Urinary bladder (tissue), 3 donors: ENCODE measurements at regions not wholly inside any gene's neighbourhood (a gene's known extent, or its start where the extent isn't known, plus 50 kb on each side); places are given as distances from the start of the nearest gene placed in this dataset.

Experiments used
- DNase-seq: peaks from one replicate; pipeline ENCODE4 v3.0.0-alpha.2; 2015; ENCODE audit errors: extremely low spot score
- H3K27ac ChIP-seq: one replicate; pipeline ENCODE4 v1.5.1; 2013; ENCODE audit warnings: low read depth, mild to moderate bottlenecking, moderate library complexity
- H3K36me3 ChIP-seq: one replicate; pipeline ENCODE4 v1.6.1; 2013; ENCODE audit warnings: mild to moderate bottlenecking, moderate library complexity; ENCODE audit not compliant: insufficient read depth
- H3K4me1 ChIP-seq: one replicate; pipeline ENCODE4 v1.6.1; 2013; ENCODE audit warnings: mild to moderate bottlenecking, moderate library complexity; ENCODE audit not compliant: insufficient read depth
- H3K4me3 ChIP-seq: one replicate; pipeline ENCODE4 v1.5.1; 2013; ENCODE audit warnings: low read depth, low read length
- WGBS: extraction: QIAGEN DNeasy Blood & Tissue Kit; methylation state at CpG from one replicate; pipeline ENCODE4 v1.1.7; 2013; 5-methylcytosine and 5-hydroxymethylcytosine counted together
- donor health status: healthy with polysubstance abuse.
- donor health status: healthy.

DNA sequence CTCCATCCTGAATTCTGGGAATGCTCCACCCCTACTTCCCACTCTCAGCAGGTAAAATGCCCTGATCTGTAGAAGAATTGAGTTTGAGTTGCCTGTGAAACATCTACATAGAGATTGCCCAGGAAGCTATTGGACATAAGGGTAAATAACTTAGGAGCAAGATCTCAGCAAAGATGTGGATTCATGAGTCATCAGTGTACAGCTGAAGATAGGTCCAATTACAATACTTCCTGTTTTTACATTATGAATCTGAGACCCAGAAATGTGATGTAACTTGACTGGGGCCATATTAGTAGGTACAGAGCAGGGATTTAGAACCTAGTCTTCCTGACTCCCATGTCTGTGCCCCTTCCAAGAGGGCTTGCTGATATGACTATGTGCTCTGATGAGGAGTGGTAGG, 79.4 kb upstream of the FNDC3A start:
- DNase-seq: no peak
- H3K27ac ChIP-seq: no peak overlapping the region
- no peaks in the 10 kb centered on the region for H3K4me1 ChIP-seq
- no peak overlapping the region for H3K4me3 ChIP-seq
- no peaks in the 10 kb centered on the region for H3K36me3 ChIP-seq

DNA sequence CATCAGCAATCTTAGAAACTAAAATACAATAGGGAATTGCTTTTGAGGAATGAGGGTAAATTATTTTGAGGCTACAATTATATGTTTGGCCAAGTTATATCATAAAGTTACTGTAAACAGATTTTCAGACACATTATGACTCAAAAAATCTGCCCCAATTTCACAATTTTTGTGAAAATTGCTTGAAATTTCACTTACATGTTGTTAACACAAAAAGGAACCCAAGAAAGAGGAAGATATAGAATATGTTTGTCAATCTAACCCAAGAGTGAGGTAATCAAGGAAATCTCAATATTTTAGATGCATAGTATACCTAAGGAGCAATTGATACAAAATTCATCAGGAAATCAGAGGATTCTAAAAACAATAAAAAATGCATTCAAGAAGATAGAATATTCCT, 73.9 kb upstream of the FNDC3A start:
- H3K4me3 ChIP-seq: no peak overlapping the region
- H3K36me3 ChIP-seq: no peaks in the 10 kb centered on the region
- no peaks in the 10 kb centered on the region for H3K4me1 ChIP-seq
- no peak overlapping the region for H3K27ac ChIP-seq
- no peak for DNase-seq

DNA sequence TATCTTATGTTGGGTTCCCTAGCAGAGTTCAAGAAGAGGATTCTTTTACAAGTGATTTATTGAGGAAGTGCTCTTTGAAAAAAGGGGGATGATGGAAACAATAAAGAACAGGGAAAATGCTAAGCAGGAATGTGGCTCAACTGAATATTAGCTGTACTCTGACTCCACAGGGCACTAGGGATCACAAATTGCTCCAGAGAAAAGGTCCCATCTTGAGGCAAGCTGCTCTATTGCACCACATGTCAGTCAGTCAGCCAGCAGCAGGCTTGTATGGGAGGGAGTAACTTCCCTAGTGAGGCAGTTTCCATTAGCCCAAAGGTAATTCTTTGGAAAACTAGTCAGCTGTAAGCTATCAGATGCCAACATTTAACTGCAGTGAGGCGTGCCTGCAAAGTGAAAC, 73.3 kb upstream of the FNDC3A start:
- no peak overlapping the region for H3K27ac ChIP-seq
- no peaks in the 10 kb centered on the region for H3K4me1 ChIP-seq
- H3K36me3 ChIP-seq: no peaks in the 10 kb centered on the region
- DNase-seq: no peak
- WGBS: 19% methylated on average over 1 of the region's 1 CpG
- H3K4me3 ChIP-seq: no peak overlapping the region

DNA sequence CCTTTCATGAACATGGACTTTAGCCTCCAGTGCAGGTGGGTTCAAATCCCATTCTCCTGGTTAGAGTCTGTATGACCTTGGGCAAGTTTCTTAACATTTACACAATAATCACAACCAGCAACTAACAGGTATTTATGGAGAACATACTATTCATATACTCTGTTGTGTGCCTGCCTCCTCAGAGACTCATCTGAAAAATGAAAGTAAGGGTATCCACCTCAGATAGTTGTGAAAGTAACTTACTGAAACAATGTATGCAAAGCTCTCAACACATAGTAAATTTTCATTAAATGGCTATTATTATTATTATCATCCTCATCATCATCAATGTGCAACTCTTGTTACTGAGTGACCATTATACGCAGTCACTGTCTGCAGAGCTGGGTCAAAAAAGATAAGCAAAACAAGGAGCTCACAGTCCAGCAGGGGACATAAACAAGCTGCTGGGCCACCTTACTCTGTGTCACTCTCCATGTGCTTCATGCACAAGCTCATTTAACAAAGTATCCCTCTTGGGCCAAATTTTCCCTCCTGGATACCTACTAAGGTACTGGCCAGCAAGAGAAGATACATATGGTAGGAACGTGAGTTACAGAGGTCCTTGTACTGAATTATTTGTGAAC, 70.9 kb upstream of the FNDC3A start:
- Histone ChIP-seq H3K4me3 (no peak overlapping the region), H3K36me3 (no peaks in the 10 kb centered on the region), H3K4me1 (no peaks in the 10 kb centered on the region), H3K27ac (no peak overlapping the region)
- WGBS: 89% methylated on average over 2 of the region's 2 CpGs
- no peak for DNase-seq

DNA sequence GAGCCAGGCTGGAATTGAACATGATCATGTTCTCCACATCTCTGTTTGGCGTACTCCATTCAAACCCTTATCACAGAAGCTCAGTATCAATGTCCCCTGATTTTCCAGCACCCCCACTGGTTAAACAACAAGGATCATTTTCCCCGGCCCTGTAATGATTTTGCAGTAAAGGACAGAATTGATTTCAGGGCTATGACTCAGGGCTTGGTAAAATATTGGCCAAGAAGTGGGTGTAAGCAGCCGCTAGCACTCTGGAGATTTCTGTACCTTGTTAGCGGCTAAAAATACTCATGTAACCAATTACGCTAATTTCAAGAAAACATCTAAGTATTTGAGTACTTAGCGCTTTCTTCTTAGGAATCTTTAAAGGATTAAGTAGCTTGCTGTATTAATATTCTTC, 69.5 kb upstream of the FNDC3A start:
- Histone ChIP-seq H3K27ac (no peak overlapping the region), H3K4me1 (no peaks in the 10 kb centered on the region), H3K36me3 (no peaks in the 10 kb centered on the region), H3K4me3 (no peak overlapping the region)
- WGBS: 93% methylated on average over 6 of the region's 6 CpGs
- no peak for DNase-seq

DNA sequence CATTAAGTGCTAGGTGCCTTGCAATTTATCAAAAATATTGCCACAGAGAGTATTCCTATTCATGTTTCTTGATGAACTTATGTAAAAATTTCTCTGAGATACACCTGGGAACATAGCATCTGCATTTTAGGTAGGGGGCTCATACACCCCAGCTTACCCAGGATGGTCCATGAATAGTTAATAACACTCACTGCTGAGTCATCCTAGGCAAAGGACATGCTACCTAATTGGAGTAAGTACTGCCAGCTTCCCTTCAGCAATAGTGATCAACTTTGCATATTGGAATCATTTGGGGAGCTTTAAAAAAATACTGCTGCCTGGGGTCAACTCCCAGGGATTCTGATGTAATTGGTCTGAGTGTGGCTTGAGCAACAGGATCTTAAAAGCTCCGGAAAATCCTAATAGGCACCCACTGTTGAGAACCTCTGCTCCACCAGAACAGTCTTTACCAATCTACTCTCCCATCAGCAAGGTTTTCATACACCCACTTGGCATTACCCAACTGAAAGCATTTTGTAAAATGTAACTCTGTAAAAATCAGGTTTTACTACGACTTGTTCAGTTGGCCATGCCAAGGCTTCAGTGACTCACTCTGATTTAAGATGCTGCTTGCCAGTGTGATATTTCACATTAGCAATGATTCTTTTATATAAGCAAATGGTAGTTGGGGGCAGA, 67.2 kb upstream of the FNDC3A start:
- Histone ChIP-seq H3K4me3 (no peak overlapping the region), H3K36me3 (no peaks in the 10 kb centered on the region), H3K4me1 (no peaks in the 10 kb centered on the region), H3K27ac (no peak overlapping the region)
- WGBS: 58% methylated on average over 2 of the region's 2 CpGs
- DNase-seq: no peak

DNA sequence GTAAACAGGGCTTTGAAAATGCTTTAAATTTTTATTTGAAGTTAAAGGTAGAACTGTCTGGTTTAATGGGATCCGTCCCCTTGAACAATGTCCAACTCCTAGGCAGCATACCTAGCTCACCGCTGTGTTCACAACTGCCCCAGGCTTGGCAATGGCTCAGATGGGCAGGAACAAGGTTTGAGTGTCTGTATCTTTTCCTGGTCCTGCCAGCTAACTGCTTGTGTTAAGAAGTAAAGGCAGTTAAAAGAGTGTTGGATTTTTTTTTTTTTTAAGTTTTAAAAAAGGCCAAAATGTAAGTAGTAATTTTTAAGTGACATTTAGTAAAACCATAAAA, 66.7 kb upstream of the FNDC3A start:
- 61% methylated on average over 2 of the region's 2 CpGs for WGBS
- H3K4me3 ChIP-seq: no peak overlapping the region
- no peak overlapping the region for H3K27ac ChIP-seq
- no peaks in the 10 kb centered on the region for H3K4me1 ChIP-seq
- DNase-seq: no peak
- H3K36me3 ChIP-seq: no peaks in the 10 kb centered on the region

DNA sequence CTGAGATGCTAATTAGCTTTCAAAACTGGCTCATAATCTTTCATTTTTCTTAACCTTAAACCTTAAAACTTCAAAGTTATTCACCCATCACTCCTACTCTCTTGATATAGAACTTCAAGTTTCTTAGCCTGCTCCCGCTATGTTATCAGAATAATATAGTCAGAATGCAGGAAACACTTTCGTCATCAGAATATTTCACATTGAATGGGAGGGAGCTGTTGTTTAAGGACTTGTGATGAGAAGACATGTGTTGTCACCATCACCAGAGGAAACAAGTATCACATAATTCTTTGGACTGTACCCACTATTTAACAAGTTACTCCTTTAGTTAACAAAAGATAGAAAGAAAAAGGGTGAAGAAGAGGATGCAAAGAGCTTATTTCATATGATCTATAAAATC, 65.0 kb upstream of the FNDC3A start:
- Histone ChIP-seq H3K36me3 (no peaks in the 10 kb centered on the region), H3K27ac (no peak overlapping the region), H3K4me3 (no peak overlapping the region), H3K4me1 (no peaks in the 10 kb centered on the region)
- DNase-seq: no peak
- WGBS: 41% methylated on average over 2 of the region's 2 CpGs

DNA sequence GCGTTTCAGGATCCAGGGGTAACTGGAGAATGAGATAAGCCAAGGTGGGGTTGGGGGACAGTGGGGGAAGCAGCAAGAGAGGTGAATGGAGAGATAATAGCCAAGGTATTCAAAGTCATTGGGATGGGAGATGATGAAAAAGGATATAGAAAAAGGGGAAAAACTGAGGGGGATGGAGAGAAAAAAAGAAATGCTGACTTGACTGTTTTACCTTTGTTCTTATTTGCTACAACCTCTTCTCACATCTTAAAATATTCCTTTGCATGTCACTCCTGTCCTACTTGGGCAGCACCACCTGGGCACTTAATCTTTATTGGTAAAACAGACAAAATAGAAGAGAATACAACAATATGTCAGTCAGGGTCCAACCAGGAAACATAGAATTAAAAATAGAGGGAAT, 56.0 kb upstream of the FNDC3A start:
- H3K36me3 ChIP-seq: no peaks in the 10 kb centered on the region
- no peaks in the 10 kb centered on the region for H3K4me1 ChIP-seq
- 50% methylated on average over 1 of the region's 1 CpG for WGBS
- no peak overlapping the region for H3K4me3 ChIP-seq
- no peak overlapping the region for H3K27ac ChIP-seq
- DNase-seq: no peak

DNA sequence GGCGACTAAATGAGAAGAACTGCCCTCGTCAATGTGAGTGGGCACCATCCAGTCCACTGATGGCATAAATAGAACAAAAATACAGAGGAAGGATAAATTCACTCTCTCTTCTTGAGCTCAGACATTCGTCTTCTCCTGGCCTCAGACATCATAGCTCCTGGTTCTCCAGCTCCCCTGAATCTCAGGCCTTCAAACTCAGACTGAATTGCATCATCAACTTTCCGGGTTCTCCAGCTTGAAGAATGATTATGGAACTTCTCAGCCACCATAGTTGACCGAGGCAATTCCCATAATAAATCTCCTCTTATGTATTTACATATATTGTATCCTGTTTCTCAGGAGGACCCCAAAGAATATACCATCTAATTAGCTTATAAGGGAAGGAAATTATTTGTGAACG, 55.0 kb upstream of the FNDC3A start:
- Histone ChIP-seq H3K4me3 (no peak overlapping the region), H3K36me3 (no peaks in the 10 kb centered on the region), H3K27ac (no peak overlapping the region), H3K4me1 (no peaks in the 10 kb centered on the region)
- 84% methylated on average over 6 of the region's 6 CpGs for WGBS
- no peak for DNase-seq

DNA sequence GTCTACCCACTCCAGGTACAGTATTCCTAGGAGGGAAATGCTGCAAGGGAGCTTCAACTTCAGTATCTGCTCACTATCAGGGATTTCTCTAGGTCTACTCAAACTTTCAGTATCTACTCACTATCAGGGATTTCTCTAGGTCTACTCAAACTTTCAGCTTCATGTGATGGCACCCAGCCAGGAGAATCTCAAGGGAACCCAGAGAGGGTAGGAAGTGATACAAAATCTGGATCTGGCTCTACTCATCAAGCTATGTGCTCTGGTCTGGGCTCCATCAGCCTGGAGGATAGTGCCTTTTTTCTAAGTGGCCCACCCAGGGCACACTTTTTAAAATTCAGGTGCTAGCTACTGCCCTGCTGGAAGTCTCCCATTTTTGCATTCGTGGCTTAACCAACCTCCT, 52.3 kb upstream of the FNDC3A start:
- no peak overlapping the region for H3K27ac ChIP-seq
- no peak overlapping the region for H3K4me3 ChIP-seq
- no peaks in the 10 kb centered on the region for H3K36me3 ChIP-seq
- DNase-seq: no peak
- H3K4me1 ChIP-seq: no peaks in the 10 kb centered on the region
- 87% methylated on average over 1 of the region's 1 CpG for WGBS

DNA sequence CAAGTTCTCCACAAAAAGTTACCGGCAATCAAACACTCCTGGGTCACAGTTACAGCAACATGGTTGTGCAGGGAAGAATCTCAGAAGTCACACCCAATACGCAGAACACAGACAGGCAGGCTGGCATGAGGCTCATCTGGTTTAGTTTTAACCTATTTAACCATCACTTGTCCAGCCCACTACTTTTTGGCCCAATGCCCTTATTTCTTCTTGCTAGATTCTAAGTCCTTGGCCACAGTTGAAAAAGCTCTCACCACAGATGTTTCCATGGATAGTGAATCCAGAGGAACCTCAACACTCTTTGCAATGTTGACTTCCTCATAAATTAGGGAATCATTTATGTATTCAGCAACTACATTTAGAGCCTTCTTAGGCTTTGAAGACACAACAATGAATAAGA, 50.7 kb upstream of the FNDC3A start:
- Histone ChIP-seq H3K27ac (no peak overlapping the region), H3K4me1 (no peaks in the 10 kb centered on the region), H3K4me3 (no peak overlapping the region), H3K36me3 (no peaks in the 10 kb centered on the region)
- WGBS: 92% methylated on average over 2 of the region's 2 CpGs
- no peak for DNase-seq
